ENCODE measurements at regions not wholly inside any gene's neighbourhood (a gene's known extent, or its start where the extent isn't known, plus 50 kb on each side); places are given as distances from the start of the nearest gene placed in this dataset.
"Not testable (repeated sequence)": the region's sequence is repeated elsewhere in the genome, so short reads cannot be mapped to it uniquely, and the experiment has no call there.

DNA sequence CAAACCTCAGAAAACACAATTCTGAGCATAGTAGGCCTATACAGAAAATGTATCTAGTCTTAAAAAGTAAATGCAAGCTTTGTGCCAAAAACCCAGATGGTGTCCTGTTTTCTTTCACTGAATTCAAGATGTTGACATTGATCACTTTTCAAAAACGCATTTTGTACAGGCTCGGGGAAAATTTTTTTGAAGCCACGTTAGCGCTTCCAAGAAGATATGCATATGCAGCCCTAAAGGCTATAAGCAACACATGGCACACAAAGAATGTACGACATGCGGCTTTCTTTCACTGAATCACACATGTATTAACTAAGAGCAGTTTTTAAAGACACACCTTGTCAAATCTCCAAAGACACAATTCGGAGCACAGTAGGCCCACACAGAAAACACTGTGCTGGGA is 115.4 kb downstream of the MRPL57 start:
- no peaks in the 10 kb centered on the region for H3K36me3 ChIP-seq (ENCODE audit: control insufficient read depth in 3 of 3, insufficient read depth in 3 of 3, low read length in 3 of 3)

DNA sequence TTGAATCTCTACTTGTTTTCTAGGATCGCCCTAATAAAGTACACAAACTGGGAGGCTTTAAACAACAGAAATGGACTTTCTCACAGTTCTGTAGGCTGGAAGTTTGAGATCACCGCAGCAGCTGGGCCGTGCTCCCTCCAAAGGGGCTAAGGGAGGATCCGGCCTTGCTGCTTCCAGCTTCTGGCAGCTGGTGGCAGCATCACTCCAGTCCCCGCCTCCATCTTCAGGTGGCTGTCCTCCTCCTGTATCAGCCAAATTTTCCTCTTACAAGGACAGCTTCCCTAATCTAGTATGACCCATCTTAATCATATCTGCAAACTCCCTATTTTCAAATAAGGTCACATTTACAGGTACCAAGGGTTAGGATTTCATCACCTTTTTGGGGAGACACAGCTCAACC is 120.5 kb downstream of the MRPL57 start:
- Histone ChIP-seq H3K27ac (ENCODE audit: low read depth, low read length) (peak overlapping the region; percentile 62), H3K4me1 (ENCODE audit: control insufficient read depth in 3 of 3, insufficient read depth in 3 of 3, low read length in 3 of 3) (peaks cover 8 to 10% (median 9%) of the 10 kb centered on the region in 3 donors)
- H3K9ac ChIP-seq (ENCODE audit: low read depth in 1 of 3, low read length in 3 of 3); H3K36me3 ChIP-seq (ENCODE audit: control insufficient read depth in 3 of 3, insufficient read depth in 3 of 3, low read length in 3 of 3); H3K4me3 ChIP-seq (ENCODE audit: low read length in 3 of 3); H3K27me3 ChIP-seq (ENCODE audit: control insufficient read depth in 3 of 3, insufficient read depth in 3 of 3, low read length in 3 of 3); H3K9me3 ChIP-seq (ENCODE audit: control insufficient read depth in 3 of 3, low read length in 3 of 3): not testable (repeated sequence)

More for the DNA sequence above, 115.4 kb downstream of the MRPL57 start:
- no peaks in the 10 kb centered on the region for H3K9me3 ChIP-seq (ENCODE audit: control insufficient read depth in 3 of 3, low read length in 3 of 3)
- H3K4me3 ChIP-seq (ENCODE audit: low read length in 3 of 3) = no peak overlapping the region
- no peaks in the 10 kb centered on the region for H3K27me3 ChIP-seq (ENCODE audit: control insufficient read depth in 3 of 3, insufficient read depth in 3 of 3, low read length in 3 of 3)
- H3K9ac ChIP-seq (ENCODE audit: low read depth in 1 of 3, low read length in 3 of 3) = no peak overlapping the region
- H3K4me1 ChIP-seq (ENCODE audit: control insufficient read depth in 3 of 3, insufficient read depth in 3 of 3, low read length in 3 of 3) = no peaks in the 10 kb centered on the region
- H3K27ac ChIP-seq (ENCODE audit: low read depth, low read length) = no peak overlapping the region

DNA sequence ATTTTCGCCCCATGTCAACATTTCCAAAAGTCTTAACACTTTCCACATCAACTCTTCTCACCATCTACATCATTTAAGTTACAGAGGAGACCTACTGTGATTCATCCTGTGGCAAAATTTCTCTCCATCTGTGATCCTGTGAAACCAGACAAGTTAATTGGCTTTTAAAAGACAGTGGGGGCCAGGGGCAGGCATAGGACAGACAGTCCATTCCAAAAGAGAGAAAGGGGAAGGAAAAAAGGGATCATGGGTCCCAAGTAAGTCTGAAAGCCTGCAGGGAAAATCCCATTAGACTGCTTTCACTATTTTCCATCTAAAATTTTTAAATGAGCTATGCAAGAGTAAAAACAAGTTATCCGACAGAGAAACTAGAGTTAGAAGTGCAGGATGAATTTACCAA is 121.0 kb downstream of the MRPL57 start:
- Histone ChIP-seq H3K4me3 (ENCODE audit: low read length in 3 of 3) (peak overlapping the region; percentile 82 to 94 (median 93)), H3K4me1 (ENCODE audit: control insufficient read depth in 3 of 3, insufficient read depth in 3 of 3, low read length in 3 of 3) (peaks cover 8 to 10% (median 9%) of the 10 kb centered on the region in 3 donors), H3K9me3 (ENCODE audit: control insufficient read depth in 3 of 3, low read length in 3 of 3) (no peaks in the 10 kb centered on the region), H3K9ac (ENCODE audit: low read depth in 1 of 3, low read length in 3 of 3) (peak overlapping the region in 1 of 3 donors; percentile 54), H3K27ac (ENCODE audit: low read depth, low read length) (peak overlapping the region; percentile 62), H3K27me3 (ENCODE audit: control insufficient read depth in 3 of 3, insufficient read depth in 3 of 3, low read length in 3 of 3) (no peaks in the 10 kb centered on the region), H3K36me3 (ENCODE audit: control insufficient read depth in 3 of 3, insufficient read depth in 3 of 3, low read length in 3 of 3) (no peaks in the 10 kb centered on the region)

DNA sequence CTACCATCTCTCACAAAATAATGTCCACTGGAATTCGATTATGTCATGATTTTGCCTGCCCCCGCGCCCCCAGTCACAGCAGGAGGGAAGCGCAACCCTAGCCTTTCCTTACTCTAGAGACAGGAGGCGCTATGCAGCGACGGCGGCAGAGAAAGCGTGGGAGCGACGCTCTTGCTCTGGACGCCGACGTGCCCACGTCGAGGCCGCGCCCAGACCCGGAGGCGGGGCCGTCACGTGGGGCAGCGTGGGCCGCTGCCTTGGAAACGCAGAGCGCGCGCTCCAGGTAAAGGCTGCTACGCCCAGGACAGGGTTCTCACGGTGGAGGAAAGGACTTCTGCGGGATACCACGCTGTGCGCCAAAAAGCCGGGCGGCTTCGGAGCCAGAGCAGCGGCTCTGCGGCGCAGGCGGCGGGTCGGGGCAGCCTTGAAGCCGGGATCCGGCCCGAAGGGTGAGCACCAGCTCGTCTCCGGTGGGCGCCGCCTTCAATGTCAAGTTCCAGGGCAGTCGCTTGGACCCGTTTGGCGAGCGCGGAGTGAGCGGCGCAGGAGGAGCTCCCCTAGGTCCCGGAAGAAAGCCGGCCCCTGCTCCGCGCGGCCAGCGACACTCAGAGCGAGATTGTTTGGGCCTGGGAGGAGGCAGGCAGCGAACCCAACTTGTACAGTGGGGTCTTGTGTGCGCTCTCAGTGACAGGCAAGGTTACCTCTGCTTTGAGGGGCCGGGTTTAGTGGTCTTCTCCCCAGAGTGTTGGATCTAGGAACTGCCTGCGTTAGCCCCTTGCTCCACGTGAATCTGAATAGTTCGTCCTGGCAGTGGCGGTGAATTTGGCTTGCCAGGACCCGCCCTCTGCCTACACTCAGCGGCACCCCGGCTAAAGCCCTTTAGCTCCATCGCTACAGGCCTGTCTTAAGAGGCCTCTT is 121.7 kb downstream of the MRPL57 start:
- peaks cover 0 to 2% (median under 1%) of the 10 kb centered on the region in 3 donors for H3K36me3 ChIP-seq (ENCODE audit: control insufficient read depth in 3 of 3, insufficient read depth in 3 of 3, low read length in 3 of 3)
- H3K9ac ChIP-seq (ENCODE audit: low read depth in 1 of 3, low read length in 3 of 3) = peak overlapping the region; percentile 82 to 87 (median 86)
- no peaks in the 10 kb centered on the region for H3K27me3 ChIP-seq (ENCODE audit: control insufficient read depth in 3 of 3, insufficient read depth in 3 of 3, low read length in 3 of 3)
- H3K9me3 ChIP-seq (ENCODE audit: control insufficient read depth in 3 of 3, low read length in 3 of 3) = no peaks in the 10 kb centered on the region
- peak overlapping the region; percentile 82 to 94 (median 93) for H3K4me3 ChIP-seq (ENCODE audit: low read length in 3 of 3)
- H3K4me1 ChIP-seq (ENCODE audit: control insufficient read depth in 3 of 3, insufficient read depth in 3 of 3, low read length in 3 of 3) = peaks cover 8 to 10% (median 9%) of the 10 kb centered on the region in 3 donors
- H3K27ac ChIP-seq (ENCODE audit: low read depth, low read length) = peak overlapping the region; percentile 62

DNA sequence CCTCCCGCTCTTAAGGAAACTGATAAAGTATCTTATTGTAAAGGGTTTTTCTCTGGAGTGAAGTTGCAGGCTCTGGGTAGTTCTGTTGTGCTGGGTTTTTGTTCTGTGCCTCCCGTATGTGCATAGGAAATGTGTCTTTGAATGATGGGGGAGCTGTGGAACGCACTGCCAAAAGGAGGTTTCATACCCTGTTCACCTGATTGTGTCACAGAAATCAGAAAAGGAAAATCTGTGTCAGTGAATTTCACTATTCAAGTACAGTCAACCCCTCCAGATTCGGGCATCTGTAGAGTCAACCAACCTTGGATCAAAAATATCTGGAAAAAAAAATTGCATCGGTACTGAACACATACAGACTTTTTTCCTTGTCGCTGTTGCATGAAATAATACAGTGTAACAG is 127.8 kb downstream of the MRPL57 start:
- Histone ChIP-seq H3K4me1 (ENCODE audit: control insufficient read depth in 3 of 3, insufficient read depth in 3 of 3, low read length in 3 of 3) (peaks cover 0 to 4% (median 0%) of the 10 kb centered on the region in 3 donors), H3K9me3 (ENCODE audit: control insufficient read depth in 3 of 3, low read length in 3 of 3) (no peaks in the 10 kb centered on the region), H3K36me3 (ENCODE audit: control insufficient read depth in 3 of 3, insufficient read depth in 3 of 3, low read length in 3 of 3) (peaks cover 0 to 6% (median 3%) of the 10 kb centered on the region in 3 donors), H3K4me3 (ENCODE audit: low read length in 3 of 3) (no peak overlapping the region), H3K9ac (ENCODE audit: low read depth in 1 of 3, low read length in 3 of 3) (no peak overlapping the region), H3K27me3 (ENCODE audit: control insufficient read depth in 3 of 3, insufficient read depth in 3 of 3, low read length in 3 of 3) (no peaks in the 10 kb centered on the region), H3K27ac (ENCODE audit: low read depth, low read length) (no peak overlapping the region)

DNA sequence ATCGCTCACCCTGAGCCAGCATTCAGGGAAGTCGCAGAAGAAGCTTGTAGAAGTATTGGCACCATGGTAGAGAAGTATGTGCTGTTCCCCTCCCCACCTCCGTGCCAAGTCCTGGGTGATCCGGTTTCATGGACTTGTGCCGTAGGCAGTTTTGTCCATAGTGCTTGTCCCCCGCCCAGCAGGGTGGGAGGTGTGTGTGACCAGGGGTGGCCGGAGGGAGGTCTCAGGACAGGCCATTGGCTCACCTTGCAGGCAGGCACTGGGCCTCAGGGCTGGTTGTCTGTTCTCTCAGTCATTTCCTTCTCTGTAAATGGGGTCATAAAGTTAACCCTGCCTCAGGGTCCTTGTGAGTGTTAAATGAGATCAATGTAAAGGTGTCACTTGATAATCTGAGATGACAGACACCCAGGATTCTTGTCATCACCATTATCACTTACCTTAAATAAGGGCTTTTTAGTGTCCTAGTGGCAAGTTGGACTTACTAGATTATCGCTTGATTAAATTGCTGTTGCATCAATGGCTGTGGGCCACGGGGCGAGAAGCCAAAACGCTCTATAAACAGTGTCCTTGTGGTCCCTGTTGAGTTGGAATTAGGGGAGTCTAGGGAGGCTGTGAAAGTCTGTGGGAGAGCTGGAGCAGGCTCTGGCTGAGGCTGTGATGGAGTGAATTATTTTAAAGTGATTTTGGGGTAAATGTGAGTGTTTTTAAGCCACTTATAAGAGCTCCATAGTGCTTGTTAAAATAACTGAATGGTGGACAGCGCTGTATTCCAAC is 130.0 kb downstream of the MRPL57 start:
- H3K27me3 ChIP-seq (ENCODE audit: control insufficient read depth in 3 of 3, insufficient read depth in 3 of 3, low read length in 3 of 3); H3K27ac ChIP-seq (ENCODE audit: low read depth, low read length); H3K4me1 ChIP-seq (ENCODE audit: control insufficient read depth in 3 of 3, insufficient read depth in 3 of 3, low read length in 3 of 3); H3K4me3 ChIP-seq (ENCODE audit: low read length in 3 of 3); H3K36me3 ChIP-seq (ENCODE audit: control insufficient read depth in 3 of 3, insufficient read depth in 3 of 3, low read length in 3 of 3); H3K9me3 ChIP-seq (ENCODE audit: control insufficient read depth in 3 of 3, low read length in 3 of 3); H3K9ac ChIP-seq (ENCODE audit: low read depth in 1 of 3, low read length in 3 of 3): not testable (repeated sequence)

DNA sequence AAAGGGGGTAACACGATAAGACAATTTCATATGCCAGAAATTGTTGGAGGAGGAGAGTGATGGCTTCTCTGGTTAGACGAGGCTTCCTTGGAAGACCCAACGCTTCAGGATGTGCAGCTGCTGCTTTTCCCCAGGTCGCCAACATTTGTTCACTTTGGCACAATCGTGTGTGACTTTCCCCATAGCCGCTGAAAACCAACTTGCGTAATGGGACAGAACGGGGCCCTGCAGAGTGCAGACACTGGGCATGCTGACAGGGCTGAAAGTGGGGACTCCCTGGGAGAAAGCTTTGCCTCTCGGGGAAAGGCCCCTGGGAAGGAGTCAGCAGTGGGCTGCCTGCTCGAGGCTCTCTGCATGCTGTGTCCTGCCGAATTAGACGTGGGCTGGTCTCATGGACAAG is 130.7 kb downstream of the MRPL57 start:
- not testable (repeated sequence) for H3K27ac ChIP-seq (ENCODE audit: low read depth, low read length); H3K9ac ChIP-seq (ENCODE audit: low read depth in 1 of 3, low read length in 3 of 3); H3K4me1 ChIP-seq (ENCODE audit: control insufficient read depth in 3 of 3, insufficient read depth in 3 of 3, low read length in 3 of 3); H3K27me3 ChIP-seq (ENCODE audit: control insufficient read depth in 3 of 3, insufficient read depth in 3 of 3, low read length in 3 of 3); H3K4me3 ChIP-seq (ENCODE audit: low read length in 3 of 3); H3K36me3 ChIP-seq (ENCODE audit: control insufficient read depth in 3 of 3, insufficient read depth in 3 of 3, low read length in 3 of 3); H3K9me3 ChIP-seq (ENCODE audit: control insufficient read depth in 3 of 3, low read length in 3 of 3)

DNA sequence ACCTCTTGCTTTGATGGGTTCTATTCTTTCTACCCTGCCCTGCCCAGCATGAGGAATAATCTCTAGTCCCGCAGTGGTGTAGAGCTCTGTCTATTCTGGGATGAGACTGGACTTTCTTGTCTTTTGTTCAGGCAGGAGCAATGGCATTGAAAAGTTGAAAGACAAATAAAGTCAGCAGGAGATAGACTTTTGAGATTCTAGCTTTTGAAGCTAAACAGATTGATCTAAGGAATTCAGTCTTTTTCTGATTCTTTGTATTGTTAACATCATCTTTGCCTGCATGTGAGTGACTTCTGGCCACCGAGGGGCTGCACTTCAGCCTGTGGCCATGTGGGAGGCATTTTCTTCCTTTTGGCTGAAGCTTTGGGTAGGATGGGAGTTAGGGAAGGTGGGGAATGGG is 132.4 kb downstream of the MRPL57 start:
- Histone ChIP-seq H3K9ac (ENCODE audit: low read depth in 1 of 3, low read length in 3 of 3) (no peak overlapping the region), H3K27ac (ENCODE audit: low read depth, low read length) (no peak overlapping the region), H3K27me3 (ENCODE audit: control insufficient read depth in 3 of 3, insufficient read depth in 3 of 3, low read length in 3 of 3) (no peaks in the 10 kb centered on the region), H3K4me1 (ENCODE audit: control insufficient read depth in 3 of 3, insufficient read depth in 3 of 3, low read length in 3 of 3) (peaks cover 0 to 4% (median 0%) of the 10 kb centered on the region in 3 donors), H3K4me3 (ENCODE audit: low read length in 3 of 3) (no peak overlapping the region), H3K9me3 (ENCODE audit: control insufficient read depth in 3 of 3, low read length in 3 of 3) (no peaks in the 10 kb centered on the region), H3K36me3 (ENCODE audit: control insufficient read depth in 3 of 3, insufficient read depth in 3 of 3, low read length in 3 of 3) (no peaks in the 10 kb centered on the region)

DNA sequence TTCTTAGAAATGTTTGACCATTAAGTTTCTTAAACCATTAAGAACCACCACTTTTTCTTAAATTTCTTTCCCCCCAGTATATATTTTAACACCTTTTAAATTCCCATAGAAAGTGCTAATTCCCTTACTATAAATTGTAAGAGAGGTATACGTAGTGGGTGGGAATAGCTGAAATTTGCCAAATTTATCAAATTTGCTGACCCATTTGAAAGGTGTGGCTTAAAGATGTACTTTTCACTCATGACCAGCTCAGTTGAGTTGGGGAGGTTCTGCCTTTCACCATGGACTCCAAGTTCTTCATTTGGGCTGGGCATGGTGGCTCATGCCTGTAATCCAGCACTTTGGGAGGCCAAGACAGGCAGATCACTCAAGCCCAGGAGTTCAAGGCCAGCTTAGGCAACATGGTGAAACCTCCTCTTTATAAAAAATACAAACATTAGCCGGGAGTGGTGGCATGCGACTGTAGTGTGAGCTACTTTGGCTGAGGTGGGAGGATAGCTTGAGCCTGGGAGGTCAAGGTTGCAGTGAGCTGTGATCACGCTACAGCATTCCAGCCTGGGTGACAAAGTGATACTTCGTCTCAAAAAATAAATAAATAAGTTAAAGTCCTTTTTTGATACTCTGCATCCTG is 133.2 kb downstream of the MRPL57 start:
- no peaks in the 10 kb centered on the region for H3K27me3 ChIP-seq (ENCODE audit: control insufficient read depth in 3 of 3, insufficient read depth in 3 of 3, low read length in 3 of 3)
- H3K9ac ChIP-seq (ENCODE audit: low read depth in 1 of 3, low read length in 3 of 3) = no peak overlapping the region
- H3K4me1 ChIP-seq (ENCODE audit: control insufficient read depth in 3 of 3, insufficient read depth in 3 of 3, low read length in 3 of 3) = peaks cover 0 to 4% (median 0%) of the 10 kb centered on the region in 3 donors
- no peaks in the 10 kb centered on the region for H3K9me3 ChIP-seq (ENCODE audit: control insufficient read depth in 3 of 3, low read length in 3 of 3)
- no peak overlapping the region for H3K4me3 ChIP-seq (ENCODE audit: low read length in 3 of 3)
- no peak overlapping the region for H3K27ac ChIP-seq (ENCODE audit: low read depth, low read length)
- H3K36me3 ChIP-seq (ENCODE audit: control insufficient read depth in 3 of 3, insufficient read depth in 3 of 3, low read length in 3 of 3) = no peaks in the 10 kb centered on the region
